HepG2 (cell line): ENCODE measurements at regions not wholly inside any gene's neighbourhood (a gene's known extent, or its start where the extent isn't known, plus 50 kb on each side); places are given as distances from the start of the nearest gene placed in this dataset.

Source experiments
- ATAC-seq: fragments of 200-7000 bp; cut with Tn5 transposase; 3 replicates; pipeline ENCODE4 v1.9.1; 2020; ENCODE audit warnings: mild to moderate bottlenecking, moderate library complexity
- BruUV-seq: library from RNA; stranded (reverse); fragments of 400-500 nt; replicated peaks from 2 replicates; lab custom pipeline; 2021; lab: Mats Ljungman, UMichigan
- CTCF ChIA-PET: fragments of 300-600 bp; formaldehyde crosslinking; extraction: SDS; loops from one replicate; lab custom pipeline; 2021; ENCODE audit warnings: low total read pairs, inconsistent platforms, low intra/inter-chr PET ratio; lab: Yijun Ruan, JAX
- POLR2A ChIA-PET: fragments of 350-600 bp; sonication (Branson Sonifier 250); formaldehyde crosslinking; loops from one replicate; lab custom pipeline; 2020; ENCODE audit warnings: antibody characterized with exemption, inconsistent platforms; lab: Yijun Ruan, JAX
- DNase-seq: peaks from one replicate; pipeline ENCODE4 v3.0.0-alpha.2; 2015; ENCODE audit warnings: low spot score
- FAIRE-seq: peaks from 3 replicates; lab custom pipeline; 2011; peaks lifted over from hg19 to GRCh38; lab: Jason Lieb, UNC
- H2AFZ ChIP-seq: one replicate; pipeline ENCODE4 v1.6.1; 2011; ENCODE audit warnings: low read length, inconsistent platforms
- H3K27ac ChIP-seq: fragments of 300-600 bp; 3 replicates; pipeline ENCODE4 v1.8.0; 2011; ENCODE audit warnings: mixed run types, mild to moderate bottlenecking, mixed read lengths, low read length, inconsistent platforms; ENCODE audit not compliant: insufficient read depth; ENCODE audit errors: extremely low read length
- H3K27me3 ChIP-seq, 2 experiments: fragments of 200-600 bp in 1 of 2; 2 replicates in 1 of 2; 3 replicates in 1 of 2; pipeline versions ENCODE4 v1.6.0 to v1.8.0; 2011; ENCODE audit warnings: low read length in 2 of 2, mild to moderate bottlenecking in 2 of 2, moderate library complexity in 2 of 2, inconsistent platforms in 1 of 2; ENCODE audit not compliant: insufficient read depth in 2 of 2, control insufficient read depth in 1 of 2
- H3K36me3 ChIP-seq, 2 experiments: fragments of 200-600 bp in 1 of 2; replicated peaks in 1 of 2; 2 replicates in 1 of 2; 3 replicates in 1 of 2; pipeline versions ENCODE4 v1.5.1 to v1.8.0; 2011; ENCODE audit warnings: low read length in 2 of 2, inconsistent platforms in 1 of 2; ENCODE audit not compliant: insufficient read depth in 2 of 2, control insufficient read depth in 1 of 2
- H3K4me1 ChIP-seq: 2 replicates; pipeline ENCODE4 v1.5.1; 2012; ENCODE audit warnings: low read length, inconsistent platforms; ENCODE audit not compliant: insufficient read depth
- H3K4me2 ChIP-seq: 2 replicates; pipeline ENCODE4 v1.6.0; 2011; ENCODE audit warnings: low read depth, low read length, inconsistent platforms
- H3K4me3 ChIP-seq, 3 experiments: fragments of 200-600 bp in 1 of 3; sonication (generic), shearing (Covaris generic) in 1 of 3; replicated peaks in 1 of 3; 2 replicates each; pipeline ENCODE4 v1.5.1; 2011 to 2016; ENCODE audit warnings: low read length in 3 of 3, inconsistent platforms in 2 of 3, low read depth in 2 of 3, mild to moderate bottlenecking in 2 of 3, control low read depth in 1 of 3, mixed read lengths in 1 of 3; ENCODE audit not compliant: insufficient read depth in 1 of 3
- H3K79me2 ChIP-seq: one replicate; pipeline ENCODE4 v1.6.1; 2011; ENCODE audit warnings: low read length, inconsistent platforms; ENCODE audit not compliant: insufficient read depth
- H3K9ac ChIP-seq: 2 replicates; pipeline ENCODE4 v1.6.0; 2011; ENCODE audit warnings: mild to moderate bottlenecking, low read depth, low read length, inconsistent platforms; ENCODE audit not compliant: insufficient read depth
- H3K9me3 ChIP-seq: 2 replicates; pipeline ENCODE4 v1.5.1; 2012; ENCODE audit warnings: mild to moderate bottlenecking, low read length
- H4K20me1 ChIP-seq: 2 replicates; pipeline ENCODE4 v1.6.0; 2011; ENCODE audit warnings: inconsistent platforms, mild to moderate bottlenecking, low read length, moderate library complexity; ENCODE audit not compliant: insufficient read depth
- SP2 ChIP-seq: sonication (generic); formaldehyde crosslinking; IDR thresholded peaks from 2 replicates; pipeline ENCODE4 v1.5.1; 2020; ENCODE audit warnings: mild to moderate bottlenecking, missing genetic modification reagents
- ZNF12 ChIP-seq: sonication (generic); formaldehyde crosslinking; IDR thresholded peaks from 2 replicates; pipeline ENCODE4 v1.5.0; 2020; ENCODE audit warnings: missing genetic modification reagents
- ZNF160 ChIP-seq: sonication (generic); formaldehyde crosslinking; IDR thresholded peaks from 2 replicates; pipeline ENCODE4 v1.8.0; 2022; ENCODE audit warnings: mild to moderate bottlenecking, inconsistent platforms, missing genetic modification reagents
- ZNF264 ChIP-seq: sonication (generic); formaldehyde crosslinking; IDR thresholded peaks from 2 replicates; pipeline ENCODE4 v1.4.0; 2020; ENCODE audit warnings: missing genetic modification reagents
- ZSCAN31 ChIP-seq: sonication (generic); formaldehyde crosslinking; IDR thresholded peaks from 2 replicates; pipeline ENCODE4 v1.5.0; 2020; ENCODE audit warnings: low read depth, mild to moderate bottlenecking, missing genetic modification reagents
- WGBS: methylation state at CpG from one replicate; pipeline ENCODE4 v1.1.6; 2017; ENCODE audit warnings: low lambda C conversion rate; 5-methylcytosine and 5-hydroxymethylcytosine counted together
- in situ Hi-C: cut with HindIII; loops from 2 replicates; pipeline ENCODE4 v1.10.0; 2017; ENCODE audit warnings: low pct_unique_long_range_greater_than_20kb; ENCODE audit not compliant: extremely low pct_ligation_motif_present
- intact Hi-C: fragments of 100-400 bp; cut with micrococcal nuclease; formaldehyde crosslinking; loops from one replicate; pipeline ENCODE4 v1.10.0; 2022; ENCODE audit not compliant: unreplicated experiment
- TF ChIP-seq, protein P1 (sequence below): sonication (generic); formaldehyde crosslinking; IDR thresholded peaks from 2 replicates; pipeline ENCODE4 v1.5.0; 2020; ENCODE audit warnings: missing genetic modification reagents
- TF ChIP-seq, protein P2 (sequence below): sonication (generic); formaldehyde crosslinking; IDR thresholded peaks from one replicate; pipeline ENCODE4 v1.5.1; 2020; ENCODE audit warnings: mild to moderate bottlenecking, missing genetic modification reagents; ENCODE audit errors: not compliant biosample characterization
- TF ChIP-seq, protein P3 (sequence below): sonication (generic); formaldehyde crosslinking; IDR thresholded peaks from 2 replicates; pipeline ENCODE4 v1.4.0; 2020; ENCODE audit warnings: missing genetic modification reagents, borderline replicate concordance

DNA sequence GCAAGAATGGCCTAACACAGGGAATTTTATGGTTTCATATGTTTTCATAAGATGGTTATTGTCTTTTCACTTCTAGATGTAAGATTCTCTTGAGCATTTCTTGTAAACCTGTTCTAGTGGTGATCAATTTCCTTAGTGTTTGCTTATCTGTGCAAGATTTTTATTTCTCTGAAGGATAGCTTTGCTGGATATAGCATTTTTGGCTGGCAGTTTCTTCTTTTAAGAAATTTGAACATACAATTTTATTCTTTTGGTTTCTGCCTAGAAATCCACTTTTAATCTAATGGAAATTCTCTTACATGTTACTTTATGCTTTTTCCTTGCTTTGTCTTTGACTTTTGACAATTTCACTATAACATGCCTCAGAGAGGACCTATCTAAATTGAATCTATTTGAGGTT, 276.5 kb upstream of the SFRP2 start:
- ChIA-PET CTCF (no interaction called here), POLR2A (no interaction called here)
- H4K20me1 ChIP-seq = no peaks in the 10 kb centered on the region
- FAIRE-seq = no peak
- H3K36me3 ChIP-seq = no peaks in the 10 kb centered on the region
- H3K27me3 ChIP-seq = no peaks in the 10 kb centered on the region
- intact Hi-C loops (no loop called here), in situ Hi-C loops (no loop called here)
- no peak overlapping the region for H3K4me3 ChIP-seq
- no peak for ATAC-seq
- no peak overlapping the region for H3K4me2 ChIP-seq
- peaks cover 19% of the 10 kb centered on the region; the same call in 1 of the 2 replicates for H3K9me3 ChIP-seq
- H3K27ac ChIP-seq = no peak overlapping the region
- no peak overlapping the region for H3K9ac ChIP-seq
- DNase-seq = no peak
- no TSS peak for BruUV-seq
- H3K79me2 ChIP-seq = no peaks in the 10 kb centered on the region
- no peaks in the 10 kb centered on the region for H3K4me1 ChIP-seq
- no peak overlapping the region for H2AFZ ChIP-seq
- TF ChIP-seq ZNF12 (CRISPR knock-in tag) = no peak
- no peak for TF ChIP-seq ZNF160 (CRISPR knock-in tag)
- TF ChIP-seq SP2 (CRISPR knock-in tag) = no peak
- TF ChIP-seq, protein P1, sequence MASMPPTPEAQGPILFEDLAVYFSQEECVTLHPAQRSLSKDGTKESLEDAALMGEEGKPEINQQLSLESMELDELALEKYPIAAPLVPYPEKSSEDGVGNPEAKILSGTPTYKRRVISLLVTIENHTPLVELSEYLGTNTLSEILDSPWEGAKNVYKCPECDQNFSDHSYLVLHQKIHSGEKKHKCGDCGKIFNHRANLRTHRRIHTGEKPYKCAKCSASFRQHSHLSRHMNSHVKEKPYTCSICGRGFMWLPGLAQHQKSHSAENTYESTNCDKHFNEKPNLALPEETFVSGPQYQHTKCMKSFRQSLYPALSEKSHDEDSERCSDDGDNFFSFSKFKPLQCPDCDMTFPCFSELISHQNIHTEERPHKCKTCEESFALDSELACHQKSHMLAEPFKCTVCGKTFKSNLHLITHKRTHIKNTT (CRISPR knock-in tag) = no peak
- TF ChIP-seq ZSCAN31 = no peak

DNA sequence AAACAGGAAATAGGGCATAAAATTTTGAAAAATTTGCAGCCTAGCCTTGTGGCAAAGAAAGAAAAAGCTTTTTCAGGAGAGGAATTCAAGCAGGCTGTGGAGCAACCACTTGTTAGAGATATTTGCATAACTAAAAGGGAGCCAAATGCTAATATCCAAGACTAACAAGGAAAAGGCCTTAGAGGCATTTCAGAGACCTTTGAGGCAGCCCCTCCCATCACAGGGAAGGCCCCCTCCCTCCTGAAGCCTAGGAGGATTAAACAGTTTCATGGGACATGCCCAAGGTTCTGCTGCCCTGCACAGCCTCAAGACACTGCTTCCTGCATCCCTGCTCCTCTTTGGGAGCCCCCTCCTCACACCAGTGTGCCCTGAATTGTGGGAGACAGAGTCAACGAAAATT, 275.4 kb upstream of the SFRP2 start:
- Histone ChIP-seq H4K20me1 (no peaks in the 10 kb centered on the region), H3K27me3 (no peaks in the 10 kb centered on the region), H3K4me1 (no peaks in the 10 kb centered on the region), H3K4me2 (no peak overlapping the region), H3K27ac (no peak overlapping the region), H3K79me2 (no peaks in the 10 kb centered on the region), H3K9me3 (peaks cover 19% of the 10 kb centered on the region; the same call in 1 of the 2 replicates), H2AFZ (no peak overlapping the region), H3K4me3 (no peak overlapping the region), H3K9ac (no peak overlapping the region), H3K36me3 (no peaks in the 10 kb centered on the region)
- ChIA-PET POLR2A (no interaction called here), CTCF (no interaction called here)
- DNase-seq (no peak), ATAC-seq (no peak), FAIRE-seq (no peak)
- in situ Hi-C loops (no loop called here), intact Hi-C loops (no loop called here)
- BruUV-seq = no TSS peak
- WGBS = 0% methylated on average over 1 of the region's 1 CpG
- TF ChIP-seq, protein P2, sequence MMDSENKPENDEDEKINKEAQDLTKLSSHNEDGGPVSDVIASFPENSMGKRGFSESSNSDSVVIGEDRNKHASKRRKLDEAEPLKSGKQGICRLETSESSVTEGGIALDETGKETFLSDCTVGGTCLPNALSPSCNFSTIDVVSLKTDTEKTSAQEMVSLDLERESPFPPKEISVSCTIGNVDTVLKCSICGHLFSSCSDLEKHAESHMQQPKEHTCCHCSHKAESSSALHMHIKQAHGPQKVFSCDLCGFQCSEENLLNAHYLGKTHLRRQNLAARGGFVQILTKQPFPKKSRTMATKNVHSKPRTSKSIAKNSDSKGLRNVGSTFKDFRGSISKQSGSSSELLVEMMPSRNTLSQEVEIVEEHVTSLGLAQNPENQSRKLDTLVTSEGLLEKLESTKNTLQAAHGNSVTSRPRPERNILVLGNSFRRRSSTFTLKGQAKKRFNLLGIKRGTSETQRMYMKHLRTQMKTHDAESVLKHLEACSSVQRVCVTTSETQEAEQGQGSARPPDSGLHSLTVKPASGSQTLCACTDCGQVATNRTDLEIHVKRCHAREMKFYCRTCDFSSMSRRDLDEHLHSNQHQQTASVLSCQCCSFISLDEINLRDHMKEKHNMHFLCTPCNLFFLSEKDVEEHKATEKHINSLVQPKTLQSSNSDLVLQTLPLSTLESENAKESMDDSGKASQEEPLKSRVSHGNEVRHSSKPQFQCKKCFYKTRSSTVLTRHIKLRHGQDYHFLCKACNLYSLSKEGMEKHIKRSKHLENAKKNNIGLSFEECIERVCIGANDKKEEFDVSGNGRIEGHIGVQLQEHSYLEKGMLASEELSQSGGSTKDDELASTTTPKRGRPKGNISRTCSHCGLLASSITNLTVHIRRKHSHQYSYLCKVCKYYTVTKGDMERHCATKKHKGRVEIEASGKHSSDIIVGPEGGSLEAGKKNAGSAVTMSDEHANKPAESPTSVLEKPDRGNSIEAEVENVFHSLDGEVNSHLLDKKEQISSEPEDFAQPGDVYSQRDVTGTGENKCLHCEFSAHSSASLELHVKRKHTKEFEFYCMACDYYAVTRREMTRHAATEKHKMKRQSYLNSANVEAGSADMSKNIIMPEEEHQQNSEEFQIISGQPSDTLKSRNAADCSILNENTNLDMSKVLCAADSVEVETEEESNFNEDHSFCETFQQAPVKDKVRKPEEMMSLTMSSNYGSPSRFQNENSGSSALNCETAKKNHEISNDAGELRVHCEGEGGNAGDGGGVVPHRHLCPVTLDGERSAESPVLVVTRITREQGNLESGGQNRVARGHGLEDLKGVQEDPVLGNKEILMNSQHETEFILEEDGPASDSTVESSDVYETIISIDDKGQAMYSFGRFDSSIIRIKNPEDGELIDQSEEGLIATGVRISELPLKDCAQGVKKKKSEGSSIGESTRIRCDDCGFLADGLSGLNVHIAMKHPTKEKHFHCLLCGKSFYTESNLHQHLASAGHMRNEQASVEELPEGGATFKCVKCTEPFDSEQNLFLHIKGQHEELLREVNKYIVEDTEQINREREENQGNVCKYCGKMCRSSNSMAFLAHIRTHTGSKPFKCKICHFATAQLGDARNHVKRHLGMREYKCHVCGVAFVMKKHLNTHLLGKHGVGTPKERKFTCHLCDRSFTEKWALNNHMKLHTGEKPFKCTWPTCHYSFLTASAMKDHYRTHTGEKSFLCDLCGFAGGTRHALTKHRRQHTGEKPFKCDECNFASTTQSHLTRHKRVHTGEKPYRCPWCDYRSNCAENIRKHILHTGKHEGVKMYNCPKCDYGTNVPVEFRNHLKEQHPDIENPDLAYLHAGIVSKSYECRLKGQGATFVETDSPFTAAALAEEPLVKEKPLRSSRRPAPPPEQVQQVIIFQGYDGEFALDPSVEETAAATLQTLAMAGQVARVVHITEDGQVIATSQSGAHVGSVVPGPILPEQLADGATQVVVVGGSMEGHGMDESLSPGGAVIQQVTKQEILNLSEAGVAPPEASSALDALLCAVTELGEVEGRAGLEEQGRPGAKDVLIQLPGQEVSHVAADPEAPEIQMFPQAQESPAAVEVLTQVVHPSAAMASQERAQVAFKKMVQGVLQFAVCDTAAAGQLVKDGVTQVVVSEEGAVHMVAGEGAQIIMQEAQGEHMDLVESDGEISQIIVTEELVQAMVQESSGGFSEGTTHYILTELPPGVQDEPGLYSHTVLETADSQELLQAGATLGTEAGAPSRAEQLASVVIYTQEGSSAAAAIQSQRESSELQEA (CRISPR knock-in tag) = no peak
- TF ChIP-seq ZNF264 = no peak
- TF ChIP-seq, protein P3, sequence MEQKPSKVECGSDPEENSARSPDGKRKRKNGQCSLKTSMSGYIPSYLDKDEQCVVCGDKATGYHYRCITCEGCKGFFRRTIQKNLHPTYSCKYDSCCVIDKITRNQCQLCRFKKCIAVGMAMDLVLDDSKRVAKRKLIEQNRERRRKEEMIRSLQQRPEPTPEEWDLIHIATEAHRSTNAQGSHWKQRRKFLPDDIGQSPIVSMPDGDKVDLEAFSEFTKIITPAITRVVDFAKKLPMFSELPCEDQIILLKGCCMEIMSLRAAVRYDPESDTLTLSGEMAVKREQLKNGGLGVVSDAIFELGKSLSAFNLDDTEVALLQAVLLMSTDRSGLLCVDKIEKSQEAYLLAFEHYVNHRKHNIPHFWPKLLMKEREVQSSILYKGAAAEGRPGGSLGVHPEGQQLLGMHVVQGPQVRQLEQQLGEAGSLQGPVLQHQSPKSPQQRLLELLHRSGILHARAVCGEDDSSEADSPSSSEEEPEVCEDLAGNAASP (CRISPR knock-in tag) = no peak
